ENCODE measurements at regions not wholly inside any gene's neighbourhood (a gene's known extent, or its start where the extent isn't known, plus 50 kb on each side); places are given as distances from the start of the nearest gene placed in this dataset.

DNA sequence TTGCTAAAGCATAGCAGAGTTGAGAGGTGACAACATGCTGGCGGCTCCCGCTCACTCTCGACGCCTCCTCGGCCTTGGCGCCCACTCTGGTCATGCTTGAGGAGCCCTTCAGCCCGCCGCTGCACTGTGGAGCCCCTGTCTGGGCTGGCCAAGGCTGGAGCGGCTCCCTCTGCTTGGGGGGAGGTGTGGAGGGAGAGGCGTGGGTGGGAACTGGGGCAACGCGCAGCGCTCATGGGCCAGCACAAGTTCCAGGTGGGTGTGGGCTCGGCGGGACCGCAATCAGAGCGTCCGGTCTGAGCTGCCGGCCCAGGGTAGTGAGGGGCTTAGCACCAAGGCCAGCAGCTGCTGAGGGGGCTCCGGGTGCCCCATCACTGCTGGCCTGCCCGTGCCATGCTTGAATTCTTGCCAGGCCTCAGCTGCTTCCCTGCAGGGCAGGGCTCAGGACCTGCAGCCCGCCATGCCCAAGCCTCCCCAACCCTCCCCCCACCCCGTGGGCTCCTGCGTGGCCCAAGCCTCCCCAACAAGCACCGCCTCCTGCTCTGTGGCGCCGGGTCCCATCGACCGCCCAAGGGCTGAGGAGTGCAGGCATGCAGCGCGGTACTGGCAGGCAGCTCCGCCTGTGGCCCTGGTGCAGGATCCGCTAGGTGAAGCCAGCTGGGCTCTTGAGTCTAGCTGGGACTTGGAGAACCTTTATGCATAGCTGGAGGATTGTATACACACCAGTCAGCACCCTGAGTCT, 2052.8 kb upstream of the CELF4 start:
- ATAC-seq (replicated peaks; ENCODE audit: extremely low read depth, poor library complexity, severe bottlenecking), result no peak
- Mint-ChIP-seq H3K9me3 (peaks cover 12% of the 10 kb centered on the region), H3K4me3 (no peak overlapping the region), H3K36me3 (ENCODE audit: insufficient read depth) (no peaks in the 10 kb centered on the region), H3K27me3 (no peaks in the 10 kb centered on the region), H3K27ac (ENCODE audit: low read depth) (no peak overlapping the region), H3K4me1 (no peaks in the 10 kb centered on the region)
- DNase-seq (ENCODE audit: low spot score in 2 of 2), result no peak

DNA sequence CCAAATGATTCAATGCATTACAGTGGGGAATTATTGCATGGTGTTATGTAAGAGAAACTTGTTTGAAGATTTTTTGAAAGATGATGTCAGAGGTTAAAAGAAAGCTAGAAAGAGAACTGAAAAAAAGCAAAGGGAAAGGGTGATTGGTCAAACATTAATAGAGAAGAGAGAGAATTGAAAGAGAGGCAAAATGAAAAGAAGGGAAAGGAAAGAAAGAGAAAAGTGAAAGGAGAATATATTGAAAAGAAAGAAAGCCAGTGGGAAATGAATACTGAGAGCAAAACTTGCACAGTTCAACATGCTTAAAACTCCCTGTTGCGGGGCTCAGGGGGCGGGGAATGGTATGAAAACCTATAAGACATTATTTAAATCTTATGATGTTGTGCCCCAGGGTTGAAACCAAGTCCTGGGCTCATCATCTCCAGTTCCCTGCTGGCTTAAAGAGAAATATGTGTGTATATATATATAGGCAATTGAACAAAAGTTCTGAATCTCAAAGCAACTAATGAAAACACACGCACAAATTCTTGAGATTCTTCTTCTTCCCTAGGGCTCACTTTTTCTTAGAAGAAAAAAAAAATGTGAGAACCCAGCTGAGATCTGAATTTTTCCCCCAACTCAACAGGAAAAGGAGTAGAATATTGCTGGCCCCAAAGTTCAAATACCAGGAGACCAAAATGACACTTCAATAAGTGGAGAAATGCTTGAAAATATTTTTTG, 2045.9 kb upstream of the CELF4 start:
- no peak for ATAC-seq (replicated peaks; ENCODE audit: extremely low read depth, poor library complexity, severe bottlenecking)
- no peak overlapping the region for H3K27ac Mint-ChIP-seq (ENCODE audit: low read depth)

DNA sequence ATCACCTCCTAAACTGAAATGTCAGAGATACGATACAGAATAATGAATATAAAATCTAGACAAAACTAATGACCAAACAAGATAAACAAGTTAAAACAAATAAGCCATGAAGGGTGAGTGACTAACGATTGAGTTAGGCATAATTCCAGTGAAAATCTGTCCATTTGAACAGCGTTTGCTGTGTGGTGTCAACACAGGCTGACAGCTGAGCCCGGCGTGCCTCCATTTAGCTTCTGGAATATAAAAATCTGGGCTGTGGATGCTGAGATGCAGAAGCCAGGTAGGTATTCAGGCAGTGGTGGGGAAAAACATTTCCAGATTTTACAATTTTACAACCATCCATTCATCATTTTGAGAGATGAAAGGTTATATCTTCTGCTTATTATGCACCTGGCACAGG, 2041.4 kb upstream of the CELF4 start:
- no peak overlapping the region for H3K27ac Mint-ChIP-seq (ENCODE audit: low read depth)
- no peaks in the 10 kb centered on the region for H3K27me3 Mint-ChIP-seq
- no peak overlapping the region for H3K4me3 Mint-ChIP-seq
- no peak for DNase-seq (ENCODE audit: low spot score in 2 of 2)
- no peak for ATAC-seq (replicated peaks; ENCODE audit: extremely low read depth, poor library complexity, severe bottlenecking)
- no peaks in the 10 kb centered on the region for H3K4me1 Mint-ChIP-seq
- peaks cover 29% of the 10 kb centered on the region for H3K9me3 Mint-ChIP-seq
- no peaks in the 10 kb centered on the region for H3K36me3 Mint-ChIP-seq (ENCODE audit: insufficient read depth)

More for the DNA sequence above, 2045.9 kb upstream of the CELF4 start:
- Mint-ChIP-seq H3K9me3 (peaks cover 20% of the 10 kb centered on the region), H3K4me3 (no peak overlapping the region), H3K4me1 (no peaks in the 10 kb centered on the region), H3K27me3 (no peaks in the 10 kb centered on the region), H3K36me3 (ENCODE audit: insufficient read depth) (no peaks in the 10 kb centered on the region)
- no peak for DNase-seq (ENCODE audit: low spot score in 2 of 2)

DNA sequence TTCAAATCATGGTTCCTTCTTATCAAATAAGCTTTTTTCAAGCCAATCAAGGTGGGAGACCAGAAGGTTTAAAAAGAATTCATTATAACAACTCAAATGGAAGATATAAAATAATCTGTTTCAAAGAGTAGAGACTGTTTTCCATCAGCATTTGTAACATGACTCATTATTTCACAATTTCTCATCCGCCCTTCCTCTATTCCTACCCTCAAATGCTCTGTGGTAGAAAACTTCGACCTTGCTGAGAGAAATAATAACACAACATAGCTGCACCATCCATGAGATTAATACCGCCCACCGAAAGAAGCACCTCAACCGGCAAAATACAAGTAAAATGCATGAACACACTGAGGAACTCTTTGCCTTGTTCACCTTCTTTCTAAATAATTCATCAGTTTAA, 2039.2 kb upstream of the CELF4 start:
- Mint-ChIP-seq H3K27me3 (no peaks in the 10 kb centered on the region), H3K9me3 (peaks cover 17% of the 10 kb centered on the region), H3K4me1 (no peaks in the 10 kb centered on the region), H3K27ac (ENCODE audit: low read depth) (no peak overlapping the region), H3K36me3 (ENCODE audit: insufficient read depth) (no peaks in the 10 kb centered on the region), H3K4me3 (no peak overlapping the region)
- DNase-seq (ENCODE audit: low spot score in 2 of 2) (no peak), ATAC-seq (replicated peaks; ENCODE audit: extremely low read depth, poor library complexity, severe bottlenecking) (no peak)

DNA sequence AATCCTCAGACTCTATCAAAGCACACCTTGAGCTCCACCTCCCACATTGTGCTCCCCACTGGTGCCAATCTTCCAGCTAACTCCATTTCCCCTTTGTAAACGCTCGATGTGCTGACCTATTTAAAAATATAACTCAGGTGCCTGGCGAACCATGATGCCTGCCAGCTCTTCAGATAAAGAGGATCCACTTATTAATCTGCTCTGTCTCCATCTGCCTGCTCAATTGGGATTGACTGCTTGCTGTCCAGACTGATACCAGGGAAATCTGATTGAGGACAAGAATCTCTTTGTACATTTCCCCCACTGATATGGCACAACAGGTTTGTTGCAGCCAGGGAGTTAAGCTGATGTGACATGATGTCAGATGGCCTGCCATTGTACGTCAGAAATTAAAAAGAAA, 2036.5 kb upstream of the CELF4 start:
- Mint-ChIP-seq H3K36me3 (ENCODE audit: insufficient read depth) (no peaks in the 10 kb centered on the region), H3K27me3 (no peaks in the 10 kb centered on the region), H3K4me1 (no peaks in the 10 kb centered on the region), H3K9me3 (peaks cover 22% of the 10 kb centered on the region), H3K4me3 (no peak overlapping the region), H3K27ac (ENCODE audit: low read depth) (no peak overlapping the region)
- no peak for ATAC-seq (replicated peaks; ENCODE audit: extremely low read depth, poor library complexity, severe bottlenecking)
- DNase-seq (ENCODE audit: low spot score in 2 of 2), result no peak

DNA sequence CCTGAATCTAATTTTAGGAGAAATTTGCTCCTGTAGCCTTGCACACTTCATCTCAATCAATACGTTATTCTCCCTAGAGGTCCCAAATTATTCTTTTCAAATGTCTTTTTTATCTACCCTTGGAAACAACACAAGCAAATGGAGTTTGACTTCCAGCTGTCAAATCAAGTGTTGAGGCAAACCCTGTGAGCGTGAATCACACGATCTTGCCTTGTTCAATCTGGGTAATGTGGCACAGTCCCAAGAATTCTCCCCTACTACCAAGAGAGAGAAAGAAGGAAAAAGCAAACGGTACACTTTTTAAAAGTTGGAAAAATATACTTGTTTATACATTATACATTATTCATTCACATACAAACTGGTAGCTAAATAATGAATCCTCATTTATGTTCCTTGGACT, 2035.3 kb upstream of the CELF4 start:
- Mint-ChIP-seq H3K4me1 (no peaks in the 10 kb centered on the region), H3K4me3 (no peak overlapping the region), H3K27me3 (no peaks in the 10 kb centered on the region), H3K9me3 (peaks cover 16% of the 10 kb centered on the region), H3K27ac (ENCODE audit: low read depth) (no peak overlapping the region), H3K36me3 (ENCODE audit: insufficient read depth) (no peaks in the 10 kb centered on the region)
- DNase-seq (ENCODE audit: low spot score in 2 of 2) (no peak), ATAC-seq (replicated peaks; ENCODE audit: extremely low read depth, poor library complexity, severe bottlenecking) (no peak)

DNA sequence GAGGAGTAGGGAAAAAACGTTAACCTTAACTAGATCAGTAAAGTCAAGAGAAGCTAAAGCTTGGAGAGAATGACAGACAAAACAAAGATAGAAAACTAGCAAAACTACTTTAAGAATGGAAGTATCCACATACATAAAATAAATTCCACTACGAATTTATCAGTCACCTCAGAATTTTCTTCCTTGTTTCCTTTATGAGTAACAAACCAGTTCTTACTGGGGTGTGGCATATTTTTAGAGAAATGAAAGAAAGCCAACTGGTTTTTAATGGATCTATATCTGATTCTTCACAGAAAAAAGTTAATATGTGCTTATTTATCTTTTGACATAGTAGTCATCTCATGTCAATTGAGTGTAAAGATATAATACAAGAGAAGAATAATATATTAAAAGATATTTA, 2033.7 kb upstream of the CELF4 start:
- Mint-ChIP-seq H3K36me3 (ENCODE audit: insufficient read depth) (no peaks in the 10 kb centered on the region), H3K27me3 (no peaks in the 10 kb centered on the region), H3K4me1 (no peaks in the 10 kb centered on the region), H3K4me3 (no peak overlapping the region), H3K27ac (ENCODE audit: low read depth) (no peak overlapping the region), H3K9me3 (peaks cover 6% of the 10 kb centered on the region)
- ATAC-seq (replicated peaks; ENCODE audit: extremely low read depth, poor library complexity, severe bottlenecking) (no peak), DNase-seq (ENCODE audit: low spot score in 2 of 2) (no peak)

DNA sequence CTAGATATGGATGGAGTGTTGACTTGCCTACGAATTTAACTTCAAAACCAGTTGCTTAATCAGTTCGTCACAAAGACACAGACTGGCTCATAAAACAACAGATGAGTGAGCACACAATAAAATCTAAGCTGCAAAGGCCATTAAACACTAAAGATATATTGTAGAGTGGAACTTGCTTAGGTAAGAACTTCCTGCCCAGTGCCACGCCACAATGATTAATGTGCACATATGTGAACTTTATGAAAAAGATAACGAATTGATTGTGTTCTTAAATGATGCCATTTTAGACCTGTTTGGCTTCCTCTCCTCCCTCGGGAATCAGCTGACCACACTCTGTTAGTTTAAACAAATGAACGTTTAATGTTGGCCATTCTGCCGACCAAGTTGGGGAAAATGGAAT, 2031.3 kb upstream of the CELF4 start:
- ATAC-seq (replicated peaks; ENCODE audit: extremely low read depth, poor library complexity, severe bottlenecking), result no peak
- Mint-ChIP-seq H3K27me3 (no peaks in the 10 kb centered on the region), H3K4me1 (no peaks in the 10 kb centered on the region), H3K4me3 (no peak overlapping the region), H3K27ac (ENCODE audit: low read depth) (no peak overlapping the region), H3K36me3 (ENCODE audit: insufficient read depth) (no peaks in the 10 kb centered on the region), H3K9me3 (peaks cover 6% of the 10 kb centered on the region)
- no peak for DNase-seq (ENCODE audit: low spot score in 2 of 2)

DNA sequence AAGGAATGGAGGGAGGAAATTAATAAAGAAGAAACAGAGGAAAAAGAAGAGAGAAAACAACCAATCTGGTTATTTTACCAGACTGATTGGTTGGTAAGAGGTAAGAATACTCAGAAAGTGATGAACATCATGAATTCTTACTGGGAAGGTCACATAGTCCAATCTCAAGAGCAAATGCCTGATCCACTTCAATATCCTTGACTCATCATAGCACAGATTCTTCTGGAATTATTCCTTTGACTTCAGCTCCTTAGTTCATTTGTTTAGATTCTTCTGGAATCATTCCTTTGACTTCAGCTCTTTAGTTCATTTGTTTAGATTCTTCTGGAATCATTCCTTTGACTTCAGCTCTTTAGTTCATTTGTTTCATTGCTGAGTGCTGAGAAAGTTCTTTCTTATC, 2030.6 kb upstream of the CELF4 start:
- Mint-ChIP-seq H3K4me3 (no peak overlapping the region), H3K4me1 (no peaks in the 10 kb centered on the region), H3K36me3 (ENCODE audit: insufficient read depth) (no peaks in the 10 kb centered on the region), H3K9me3 (peaks cover 6% of the 10 kb centered on the region), H3K27me3 (no peaks in the 10 kb centered on the region), H3K27ac (ENCODE audit: low read depth) (no peak overlapping the region)
- no peak for ATAC-seq (replicated peaks; ENCODE audit: extremely low read depth, poor library complexity, severe bottlenecking)
- DNase-seq (ENCODE audit: low spot score in 2 of 2), result no peak

DNA sequence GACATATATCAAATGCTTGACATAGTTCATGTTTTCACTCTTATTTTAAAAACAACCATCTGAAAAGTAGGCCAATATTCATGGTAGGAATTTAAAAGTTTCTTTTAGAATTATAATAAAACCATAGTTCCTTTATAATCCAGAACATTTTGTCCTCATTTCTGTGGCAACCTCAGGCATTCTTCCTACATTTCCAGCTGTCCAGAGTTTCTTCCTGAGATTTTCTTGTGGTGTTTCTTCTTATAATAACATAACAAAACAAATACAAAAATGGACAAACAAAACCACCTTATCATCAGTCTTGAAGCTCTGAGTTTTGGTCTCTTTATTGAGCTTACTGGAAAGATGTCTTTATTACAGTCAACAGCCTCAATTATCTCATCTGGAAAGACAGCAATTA, 2028.6 kb upstream of the CELF4 start:
- H3K4me1 Mint-ChIP-seq, result no peaks in the 10 kb centered on the region
- H3K36me3 Mint-ChIP-seq (ENCODE audit: insufficient read depth), result no peaks in the 10 kb centered on the region
- DNase-seq (ENCODE audit: low spot score in 2 of 2) (no peak), ATAC-seq (replicated peaks; ENCODE audit: extremely low read depth, poor library complexity, severe bottlenecking) (no peak)
- H3K9me3 Mint-ChIP-seq, result peaks cover 17% of the 10 kb centered on the region
- H3K27me3 Mint-ChIP-seq, result no peaks in the 10 kb centered on the region
- no peak overlapping the region for H3K27ac Mint-ChIP-seq (ENCODE audit: low read depth)
- H3K4me3 Mint-ChIP-seq, result no peak overlapping the region

DNA sequence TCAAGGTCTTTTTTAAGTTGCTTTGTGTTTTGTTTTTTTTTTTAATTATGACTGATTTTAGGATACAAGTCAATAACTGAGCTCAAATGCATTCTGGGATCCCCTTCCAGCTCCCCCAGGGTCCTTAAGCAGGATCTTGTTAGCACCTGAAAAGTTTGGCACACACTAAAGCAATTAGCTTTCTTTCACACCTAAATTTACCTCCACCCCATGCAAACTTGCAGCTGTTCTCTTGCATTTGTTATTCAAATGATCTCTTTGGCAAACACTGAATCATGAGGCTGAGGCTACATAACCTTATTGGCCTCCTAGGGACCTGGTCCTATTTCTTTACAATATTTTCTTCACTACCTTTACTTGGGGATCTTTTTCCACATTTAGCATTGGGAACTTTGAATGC, 2026.1 kb upstream of the CELF4 start:
- H3K27ac Mint-ChIP-seq (ENCODE audit: low read depth), result no peak overlapping the region
- ATAC-seq (replicated peaks; ENCODE audit: extremely low read depth, poor library complexity, severe bottlenecking) (no peak), DNase-seq (ENCODE audit: low spot score in 2 of 2) (no peak)
- H3K27me3 Mint-ChIP-seq, result no peaks in the 10 kb centered on the region
- no peaks in the 10 kb centered on the region for H3K36me3 Mint-ChIP-seq (ENCODE audit: insufficient read depth)
- no peaks in the 10 kb centered on the region for H3K4me1 Mint-ChIP-seq
- no peak overlapping the region for H3K4me3 Mint-ChIP-seq
- H3K9me3 Mint-ChIP-seq, result peaks cover 11% of the 10 kb centered on the region

DNA sequence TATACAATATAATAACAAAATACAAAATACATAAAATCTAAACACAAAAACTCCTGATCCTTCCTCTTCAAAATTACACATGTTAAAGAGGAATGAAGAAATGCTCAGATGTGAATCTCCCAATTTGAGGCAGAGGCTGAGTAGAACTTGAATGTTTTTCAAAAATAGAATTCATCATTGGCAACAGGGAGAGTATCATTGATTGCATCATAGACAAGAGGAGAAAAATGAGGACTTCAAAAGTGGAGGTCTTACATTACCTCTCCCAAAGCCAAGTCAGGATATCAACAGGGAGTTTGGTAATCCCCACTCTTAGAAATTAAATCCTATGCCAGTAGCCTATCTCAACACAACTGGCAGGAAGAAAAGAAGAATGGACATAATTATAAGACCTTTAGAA, 2023.9 kb upstream of the CELF4 start:
- Mint-ChIP-seq H3K27me3 (no peaks in the 10 kb centered on the region), H3K4me3 (no peak overlapping the region), H3K9me3 (peaks cover 17% of the 10 kb centered on the region), H3K4me1 (no peaks in the 10 kb centered on the region), H3K36me3 (ENCODE audit: insufficient read depth) (no peaks in the 10 kb centered on the region), H3K27ac (ENCODE audit: low read depth) (no peak overlapping the region)
- DNase-seq (ENCODE audit: low spot score in 2 of 2) (no peak), ATAC-seq (replicated peaks; ENCODE audit: extremely low read depth, poor library complexity, severe bottlenecking) (no peak)

DNA sequence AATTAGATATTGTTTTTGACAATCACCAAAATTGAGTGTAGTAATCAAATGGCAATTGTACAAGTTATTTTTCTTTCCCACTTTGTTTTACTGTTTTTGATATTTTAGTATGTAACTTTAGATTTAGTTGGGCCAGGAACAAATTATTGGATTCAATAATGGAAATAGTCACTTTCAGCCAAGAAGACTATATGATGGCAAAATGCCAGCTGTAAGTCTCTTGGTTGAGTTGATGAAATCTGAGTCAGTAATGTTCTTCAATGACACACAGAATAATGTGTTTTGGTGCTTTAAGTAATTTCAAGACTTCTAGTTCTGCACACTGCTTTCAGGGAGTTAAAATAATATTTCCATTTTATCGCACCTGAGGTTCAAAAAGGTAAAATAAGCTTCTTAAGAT, 2022.0 kb upstream of the CELF4 start:
- no peak for ATAC-seq (replicated peaks; ENCODE audit: extremely low read depth, poor library complexity, severe bottlenecking)
- no peaks in the 10 kb centered on the region for H3K36me3 Mint-ChIP-seq (ENCODE audit: insufficient read depth)
- no peaks in the 10 kb centered on the region for H3K27me3 Mint-ChIP-seq

More for the DNA sequence above, 2022.0 kb upstream of the CELF4 start:
- Mint-ChIP-seq H3K9me3 (peaks cover 17% of the 10 kb centered on the region), H3K27ac (ENCODE audit: low read depth) (no peak overlapping the region), H3K4me3 (no peak overlapping the region), H3K4me1 (no peaks in the 10 kb centered on the region)
- DNase-seq (ENCODE audit: low spot score in 2 of 2), result no peak

All from central memory CD8-positive, alpha-beta T cell (primary cell).